Ovary (tissue), 3 donors: ENCODE measurements at regions not wholly inside any gene's neighbourhood (a gene's known extent, or its start where the extent isn't known, plus 50 kb on each side); places are given as distances from the start of the nearest gene placed in this dataset.

Source experiments
- CTCF ChIP-seq, 3 donors: fragments of 450-650 bp in 2 of 3; fragments of 200-600 bp in 1 of 3; IDR thresholded peaks; one replicate each; pipeline versions ENCODE4 v1.5.1 to v1.8.0; 2016 to 2022; ENCODE audit warnings: antibody characterized with exemption in 3 of 3, mild to moderate bottlenecking in 1 of 3
- POLR2A ChIP-seq: fragments of 450-650 bp; IDR thresholded peaks from one replicate; pipeline ENCODE4 v1.6.1; 2017; ENCODE audit warnings: antibody characterized with exemption, mild to moderate bottlenecking, moderate library complexity
- donor health status: DM: no; HTN: no; CAD: no.

- no peak for TF ChIP-seq CTCF (IDR thresholded peaks at IDR 0.05)
- TF ChIP-seq POLR2A, result no peak
These were observed 194.6 kb upstream of the STK26 start for GRCh38 chrX:131828482-131828881.
